SK-N-MC (cell line): ENCODE measurements at regions not wholly inside any gene's neighbourhood (a gene's known extent, or its start where the extent isn't known, plus 50 kb on each side); places are given as distances from the start of the nearest gene placed in this dataset.
"Not testable (repeated sequence)": the region's sequence is repeated elsewhere in the genome, so short reads cannot be mapped to it uniquely, and the experiment has no call there.

Experiments
- DNase-seq: peaks from one replicate; pipeline ENCODE4 v3.0.0-alpha.2; 2011; ENCODE audit warnings: low read depth, low spot score
- H3K27ac ChIP-seq: fragments of 200-600 bp; sonication (generic); 2 replicates; pipeline ENCODE4 v1.5.1; 2016; ENCODE audit warnings: mixed run types
- H3K36me3 ChIP-seq: fragments of 200-600 bp; sonication (generic); 2 replicates; pipeline ENCODE4 v1.6.1; 2017; ENCODE audit warnings: antibody characterized with exemption, low read length, mixed read lengths; ENCODE audit not compliant: insufficient read depth
- H3K4me3 ChIP-seq: fragments of 200-600 bp; sonication (generic); 2 replicates; pipeline ENCODE4 v1.5.1; 2016
- H3K9ac ChIP-seq: fragments of 200-600 bp; sonication (generic); 2 replicates; pipeline ENCODE4 v1.8.0; 2017; ENCODE audit warnings: mixed run types, mixed read lengths; ENCODE audit not compliant: insufficient read length
- H3K9me3 ChIP-seq: fragments of 200-600 bp; sonication (generic); 2 replicates; pipeline ENCODE4 v1.6.1; 2017; ENCODE audit warnings: low read depth, mild to moderate bottlenecking, antibody characterized with exemption, low read length, moderate library complexity, mixed read lengths
- EZH2 ChIP-seq: fragments of 200-600 bp; sonication (generic); IDR thresholded peaks from one replicate; pipeline ENCODE4 v1.6.1; 2017; ENCODE audit warnings: antibody characterized with exemption
- FOXP2 ChIP-seq: optimal IDR thresholded peaks from 2 replicates; pipeline ENCODE3; 2011; ENCODE audit warnings: mild to moderate bottlenecking, moderate library complexity; ENCODE audit not compliant: insufficient read depth; ENCODE audit errors: extremely low read length, control extremely low read depth
- POLR2AphosphoS5 ChIP-seq: IDR thresholded peaks from 2 replicates; pipeline ENCODE4 v1.6.1; 2012; ENCODE audit warnings: mild to moderate bottlenecking, low read depth, low read length, borderline replicate concordance

- no peaks in the 10 kb centered on the region for H3K36me3 ChIP-seq
- no peak overlapping the region for H3K27ac ChIP-seq
- no peak for DNase-seq
- no peaks in the 10 kb centered on the region for H3K9me3 ChIP-seq
- H3K9ac ChIP-seq: no peak overlapping the region
- TF ChIP-seq FOXP2 (no peak), POLR2AphosphoS5 (no peak), EZH2 (no peak)
- H3K4me3 ChIP-seq: no peak overlapping the region
Observed at GRCh38 chr2:142805244-142805643, 72.2 kb upstream of the KYNU start.

- no peak for DNase-seq
- H3K4me3 ChIP-seq: no peak overlapping the region
- H3K9me3 ChIP-seq: no peaks in the 10 kb centered on the region
Observed at GRCh38 chr2:142803158-142803557, 74.3 kb upstream of the KYNU start.

GRCh38 chr2:142796588-142796987 is 80.9 kb upstream of the KYNU start:
- no peak overlapping the region for H3K27ac ChIP-seq
- H3K36me3 ChIP-seq: no peaks in the 10 kb centered on the region
- no peak for TF ChIP-seq EZH2
- no peak for TF ChIP-seq POLR2AphosphoS5
- no peak for TF ChIP-seq FOXP2
- no peak for DNase-seq
- no peak overlapping the region for H3K4me3 ChIP-seq
- no peaks in the 10 kb centered on the region for H3K9me3 ChIP-seq
- no peak overlapping the region for H3K9ac ChIP-seq

More at GRCh38 chr2:142803158-142803557, 74.3 kb upstream of the KYNU start:
- no peak for TF ChIP-seq FOXP2
- no peak for TF ChIP-seq EZH2
- TF ChIP-seq POLR2AphosphoS5: no peak
- H3K9ac ChIP-seq: no peak overlapping the region
- no peak overlapping the region for H3K27ac ChIP-seq
- no peaks in the 10 kb centered on the region for H3K36me3 ChIP-seq

GRCh38 chr2:142796161-142796560 is 81.3 kb upstream of the KYNU start:
- H3K36me3 ChIP-seq: no peaks in the 10 kb centered on the region
- no peak overlapping the region for H3K4me3 ChIP-seq
- H3K9me3 ChIP-seq: no peaks in the 10 kb centered on the region
- H3K27ac ChIP-seq: no peak overlapping the region
- no peak overlapping the region for H3K9ac ChIP-seq
- TF ChIP-seq EZH2 (no peak), POLR2AphosphoS5 (no peak), FOXP2 (no peak)
- no peak for DNase-seq

GRCh38 chr2:142794850-142795249 is 82.6 kb upstream of the KYNU start:
- DNase-seq: no peak
- Histone ChIP-seq H3K36me3 (no peaks in the 10 kb centered on the region), H3K9ac (no peak overlapping the region), H3K27ac (no peak overlapping the region), H3K4me3 (no peak overlapping the region), H3K9me3 (no peaks in the 10 kb centered on the region)
- TF ChIP-seq FOXP2 (no peak), EZH2 (no peak), POLR2AphosphoS5 (no peak)

GRCh38 chr2:142792328-142792727 is 85.1 kb upstream of the KYNU start:
- not testable (repeated sequence) for H3K9me3 ChIP-seq, H3K27ac ChIP-seq, H3K4me3 ChIP-seq, H3K9ac ChIP-seq, H3K36me3 ChIP-seq, DNase-seq

- Histone ChIP-seq H3K9me3 (no peaks in the 10 kb centered on the region), H3K9ac (no peak overlapping the region), H3K4me3 (no peak overlapping the region), H3K36me3 (no peaks in the 10 kb centered on the region), H3K27ac (no peak overlapping the region)
- no peak for DNase-seq
- no peak for TF ChIP-seq POLR2AphosphoS5
Observed at GRCh38 chr2:142791335-142791734, 86.1 kb upstream of the KYNU start.

- Histone ChIP-seq H3K36me3 (no peaks in the 10 kb centered on the region), H3K9ac (no peak overlapping the region), H3K9me3 (no peaks in the 10 kb centered on the region), H3K27ac (no peak overlapping the region), H3K4me3 (no peak overlapping the region)
- no peak for TF ChIP-seq EZH2
- TF ChIP-seq FOXP2: no peak
- TF ChIP-seq POLR2AphosphoS5: no peak
- DNase-seq: no peak
Observed at GRCh38 chr2:142786918-142787702, 90.4 kb upstream of the KYNU start.

GRCh38 chr2:142782942-142783443 is 94.5 kb upstream of the KYNU start:
- no peaks in the 10 kb centered on the region for H3K36me3 ChIP-seq
- no peaks in the 10 kb centered on the region for H3K9me3 ChIP-seq
- no peak overlapping the region for H3K27ac ChIP-seq
- H3K9ac ChIP-seq: no peak overlapping the region
- DNase-seq: no peak
- H3K4me3 ChIP-seq: no peak overlapping the region
- no peak for TF ChIP-seq EZH2
- no peak for TF ChIP-seq POLR2AphosphoS5
- no peak for TF ChIP-seq FOXP2
